BJ (cell line): ENCODE measurements at regions not wholly inside any gene's neighbourhood (a gene's known extent, or its start where the extent isn't known, plus 50 kb on each side); places are given as distances from the start of the nearest gene placed in this dataset.

ENCODE experiments used
- CTCF ChIA-PET: fragments of 350-600 bp; formaldehyde crosslinking; extraction: SDS; loops from one replicate; lab custom pipeline; 2021; ENCODE audit warnings: antibody characterized with exemption, inconsistent platforms; lab: Yijun Ruan, JAX
- POLR2A ChIA-PET: fragments of 300-600 bp; sonication (Branson Sonifier 250); formaldehyde crosslinking; extraction: SDS; loops from one replicate; lab custom pipeline; 2021; ENCODE audit warnings: antibody characterized with exemption; lab: Charles Lee
- DNase-seq: peaks from one replicate; pipeline ENCODE4 v3.0.0-alpha.2; 2011; ENCODE audit warnings: low read depth
- H3K27me3 ChIP-seq: 2 replicates; pipeline ENCODE4 v1.6.0; 2011; ENCODE audit warnings: low read length; ENCODE audit not compliant: control insufficient read depth, insufficient read depth
- H3K36me3 ChIP-seq: 2 replicates; pipeline ENCODE4 v1.5.1; 2011; ENCODE audit warnings: low read length; ENCODE audit not compliant: control insufficient read depth, insufficient read depth
- H3K4me3 ChIP-seq: 2 replicates; pipeline ENCODE4 v1.5.1; 2011; ENCODE audit warnings: low read depth, mild to moderate bottlenecking, control low read depth, low read length
- TF ChIP-seq, protein P1 (sequence below): IDR thresholded peaks from 2 replicates; pipeline ENCODE4 v1.5.1; 2011; ENCODE audit warnings: low read depth, mild to moderate bottlenecking, control low read depth, inconsistent platforms, low read length, moderate library complexity; ENCODE audit not compliant: insufficient read depth

DNA sequence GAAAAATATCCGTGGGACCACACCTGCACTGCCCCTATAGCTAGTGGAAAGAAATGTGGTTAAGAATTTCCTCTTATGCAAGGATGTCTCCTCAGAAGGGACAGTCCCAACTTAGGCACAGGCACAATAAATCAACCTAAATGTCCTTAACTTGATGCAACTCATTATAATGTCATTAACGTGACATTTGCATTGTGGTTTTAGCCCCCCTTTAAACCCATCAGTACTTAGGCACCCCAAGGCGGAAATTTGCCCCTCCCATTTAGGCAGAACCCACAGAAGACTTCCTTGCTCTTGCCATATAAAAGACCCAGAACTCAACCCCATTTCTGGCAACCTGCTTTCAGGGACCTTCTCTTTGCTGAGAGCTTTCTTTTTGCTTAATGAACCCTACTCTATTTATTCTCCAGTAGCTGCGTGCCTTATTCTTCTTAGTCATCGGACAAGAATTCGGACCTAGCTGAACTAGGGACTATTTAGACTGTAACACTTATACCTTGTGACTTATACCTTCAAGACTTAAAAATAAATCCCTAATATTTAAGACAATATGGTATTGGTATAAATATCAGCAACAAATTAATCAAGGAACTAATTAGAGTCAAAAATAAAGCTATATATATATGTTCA is 1281.6 kb upstream of the TMEFF2 start:
- no peak overlapping the region for H3K4me3 ChIP-seq
- POLR2A ChIA-PET, result no interaction called here
- TF ChIP-seq, protein P1, sequence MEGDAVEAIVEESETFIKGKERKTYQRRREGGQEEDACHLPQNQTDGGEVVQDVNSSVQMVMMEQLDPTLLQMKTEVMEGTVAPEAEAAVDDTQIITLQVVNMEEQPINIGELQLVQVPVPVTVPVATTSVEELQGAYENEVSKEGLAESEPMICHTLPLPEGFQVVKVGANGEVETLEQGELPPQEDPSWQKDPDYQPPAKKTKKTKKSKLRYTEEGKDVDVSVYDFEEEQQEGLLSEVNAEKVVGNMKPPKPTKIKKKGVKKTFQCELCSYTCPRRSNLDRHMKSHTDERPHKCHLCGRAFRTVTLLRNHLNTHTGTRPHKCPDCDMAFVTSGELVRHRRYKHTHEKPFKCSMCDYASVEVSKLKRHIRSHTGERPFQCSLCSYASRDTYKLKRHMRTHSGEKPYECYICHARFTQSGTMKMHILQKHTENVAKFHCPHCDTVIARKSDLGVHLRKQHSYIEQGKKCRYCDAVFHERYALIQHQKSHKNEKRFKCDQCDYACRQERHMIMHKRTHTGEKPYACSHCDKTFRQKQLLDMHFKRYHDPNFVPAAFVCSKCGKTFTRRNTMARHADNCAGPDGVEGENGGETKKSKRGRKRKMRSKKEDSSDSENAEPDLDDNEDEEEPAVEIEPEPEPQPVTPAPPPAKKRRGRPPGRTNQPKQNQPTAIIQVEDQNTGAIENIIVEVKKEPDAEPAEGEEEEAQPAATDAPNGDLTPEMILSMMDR, result no peak
- no peaks in the 10 kb centered on the region for H3K27me3 ChIP-seq
- CTCF ChIA-PET, result no interaction called here
- no peak for DNase-seq
- no peaks in the 10 kb centered on the region for H3K36me3 ChIP-seq

DNA sequence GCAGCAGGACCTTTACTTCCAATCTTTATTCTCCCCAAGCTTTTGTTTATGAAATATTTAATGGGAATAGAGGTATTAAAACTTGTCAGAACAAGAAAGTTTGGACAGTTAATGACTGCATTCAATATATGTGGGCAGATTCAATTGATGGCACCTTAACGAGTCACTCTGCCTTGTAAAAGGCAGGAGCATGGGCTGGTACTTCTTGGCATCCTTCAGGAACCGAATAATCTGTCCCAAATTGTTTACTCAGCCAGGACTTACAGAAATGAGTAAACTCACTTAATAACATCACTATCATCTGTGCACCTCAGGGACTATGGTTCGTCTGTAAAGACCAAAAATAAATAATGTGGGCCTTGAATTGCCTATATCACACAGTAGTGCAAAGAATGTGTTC is 1280.3 kb upstream of the TMEFF2 start:
- Histone ChIP-seq H3K4me3 (no peak overlapping the region), H3K36me3 (no peaks in the 10 kb centered on the region), H3K27me3 (no peaks in the 10 kb centered on the region)
- DNase-seq, result no peak
- ChIA-PET CTCF (no interaction called here), POLR2A (no interaction called here)
- TF ChIP-seq, protein P1, result no peak

DNA sequence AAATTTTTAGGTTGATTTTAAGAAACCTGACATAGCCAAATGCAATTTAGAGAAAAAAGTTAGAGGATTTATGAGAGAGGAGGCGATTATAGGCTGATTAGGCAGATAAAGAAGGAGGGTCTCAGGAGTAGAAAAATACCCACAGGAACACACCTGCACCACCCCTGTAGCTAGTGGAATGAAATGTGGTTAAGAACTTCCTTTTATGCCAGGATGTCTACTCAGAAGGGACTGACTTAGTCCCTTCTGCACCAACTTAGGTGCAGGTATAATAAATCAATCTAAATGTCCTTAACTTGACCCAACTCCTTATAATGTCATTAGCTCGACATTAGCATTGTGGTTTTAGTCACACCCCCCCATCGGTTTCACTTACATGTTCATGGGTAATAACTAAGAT is 1274.5 kb upstream of the TMEFF2 start:
- ChIA-PET CTCF (no interaction called here), POLR2A (no interaction called here)
- DNase-seq, result no peak
- TF ChIP-seq, protein P1, result no peak
- Histone ChIP-seq H3K4me3 (no peak overlapping the region), H3K36me3 (no peaks in the 10 kb centered on the region), H3K27me3 (no peaks in the 10 kb centered on the region)

DNA sequence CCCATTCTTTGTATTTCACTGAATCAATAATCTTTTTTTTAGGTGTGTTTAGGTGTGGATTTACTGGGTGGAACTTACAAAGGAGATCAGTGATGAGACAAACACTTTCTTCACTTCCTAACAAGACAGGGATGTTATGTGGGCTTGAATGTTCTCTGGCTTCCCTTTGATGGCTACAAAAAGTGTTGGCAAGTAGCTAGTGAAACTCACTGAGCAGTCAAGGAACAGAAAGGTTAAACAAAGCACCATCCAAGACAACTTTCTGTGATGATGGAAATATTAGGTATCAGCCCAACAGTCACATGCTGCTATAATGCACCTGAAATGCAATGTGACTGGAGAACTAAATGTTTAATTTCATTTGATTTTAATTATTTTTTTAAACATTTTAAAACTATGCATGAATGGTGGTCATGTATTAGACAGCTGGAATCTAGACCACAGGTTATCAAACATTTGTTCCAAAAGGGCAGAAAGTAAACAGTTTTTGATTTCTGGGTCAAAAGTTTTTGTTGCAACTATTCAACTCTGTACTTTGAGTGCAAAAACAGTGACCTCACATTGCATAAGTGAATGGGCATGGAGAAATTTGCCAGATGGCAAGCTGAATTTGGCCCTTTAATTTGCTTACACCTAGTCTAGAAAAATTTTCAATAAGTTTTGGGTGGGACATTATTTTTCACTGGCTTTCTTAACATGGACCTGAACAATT is 1272.7 kb upstream of the TMEFF2 start:
- DNase-seq, result no peak
- ChIA-PET CTCF (no interaction called here), POLR2A (no interaction called here)
- Histone ChIP-seq H3K36me3 (no peaks in the 10 kb centered on the region), H3K4me3 (no peak overlapping the region), H3K27me3 (no peaks in the 10 kb centered on the region)
- TF ChIP-seq, protein P1, result no peak

DNA sequence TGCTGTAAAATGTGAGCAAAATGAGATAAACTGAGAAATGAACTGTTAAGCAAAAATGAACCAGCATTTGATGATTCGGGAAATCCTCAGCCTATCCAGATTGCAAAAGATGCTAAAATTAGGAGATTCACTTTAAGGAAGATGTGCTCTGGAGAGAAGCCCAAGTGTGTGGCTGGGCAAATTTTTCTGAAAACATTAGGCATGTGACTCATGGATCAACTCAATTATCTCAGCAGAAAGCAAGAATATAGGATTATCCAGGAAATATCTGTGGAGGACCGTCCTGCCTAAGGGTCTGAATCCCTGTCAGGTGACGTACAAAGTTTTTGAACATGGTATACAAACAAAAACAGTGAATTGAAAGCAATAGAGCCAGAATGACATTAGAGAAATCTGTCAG is 1268.3 kb upstream of the TMEFF2 start:
- TF ChIP-seq, protein P1, result no peak
- no peaks in the 10 kb centered on the region for H3K27me3 ChIP-seq
- ChIA-PET CTCF (no interaction called here), POLR2A (no interaction called here)
- DNase-seq, result no peak
- H3K4me3 ChIP-seq, result no peak overlapping the region
- H3K36me3 ChIP-seq, result no peaks in the 10 kb centered on the region
